Thyroid gland (tissue), 4 donors: ENCODE measurements at regions not wholly inside any gene's neighbourhood (a gene's known extent, or its start where the extent isn't known, plus 50 kb on each side); places are given as distances from the start of the nearest gene placed in this dataset.

ENCODE experiments used
- DNase-seq, 2 donors: peaks; one replicate each; pipeline ENCODE4 v3.0.0-alpha.2; 2019
- H3K27ac ChIP-seq, 3 donors: fragments of 200-600 bp; sonication (generic); 1 replicate in 2 of 3; 2 replicates in 1 of 3; pipeline ENCODE4 v1.5.1; 2016 to 2019; ENCODE audit warnings: mild to moderate bottlenecking in 1 of 3, moderate library complexity in 1 of 3
- H3K27me3 ChIP-seq: fragments of 200-600 bp; sonication (generic); one replicate; pipeline ENCODE4 v1.5.1; 2019
- H3K36me3 ChIP-seq, 2 donors: fragments of 200-600 bp; sonication (generic); one replicate each; pipeline ENCODE4 v1.5.1; 2016 to 2019
- H3K4me1 ChIP-seq, 2 donors: fragments of 200-600 bp; sonication (generic); one replicate each; pipeline ENCODE4 v1.5.1; 2017 to 2019
- H3K4me3 ChIP-seq, 3 donors: fragments of 200-600 bp; sonication (generic); replicated peaks in 1 of 3; 1 replicate in 2 of 3; 2 replicates in 1 of 3; pipeline ENCODE4 v1.5.1; 2016; ENCODE audit warnings: mild to moderate bottlenecking in 1 of 3
- H3K9me3 ChIP-seq: fragments of 200-600 bp; sonication (generic); one replicate; pipeline ENCODE4 v1.5.1; 2017
- POLR2A ChIP-seq, 2 donors: fragments of 450-650 bp; IDR thresholded peaks; one replicate each; pipeline ENCODE4 v1.6.1; 2017; ENCODE audit warnings: antibody characterized with exemption in 2 of 2, mild to moderate bottlenecking in 2 of 2, moderate library complexity in 1 of 2
- WGBS, 2 donors: methylation state at CpG; one replicate each; pipeline ENCODE4 v1.1.5; 2017; 5-methylcytosine and 5-hydroxymethylcytosine counted together
- intact Hi-C: fragments of 100-400 bp; cut with DNase I; formaldehyde crosslinking; loops from one replicate; pipeline ENCODE4 v1.15.1; 2023
- TF ChIP-seq, protein P1 (sequence below), 6 experiments: fragments of 200-600 bp in 3 of 6; fragments of 450-650 bp in 3 of 6; sonication (generic) in 3 of 6; IDR thresholded peaks; one replicate each; pipeline ENCODE4 v1.5.1; 2016 to 2019; ENCODE audit warnings: antibody characterized with exemption in 6 of 6, mild to moderate bottlenecking in 2 of 6, inconsistent platforms in 1 of 6, moderate library complexity in 1 of 6

DNA sequence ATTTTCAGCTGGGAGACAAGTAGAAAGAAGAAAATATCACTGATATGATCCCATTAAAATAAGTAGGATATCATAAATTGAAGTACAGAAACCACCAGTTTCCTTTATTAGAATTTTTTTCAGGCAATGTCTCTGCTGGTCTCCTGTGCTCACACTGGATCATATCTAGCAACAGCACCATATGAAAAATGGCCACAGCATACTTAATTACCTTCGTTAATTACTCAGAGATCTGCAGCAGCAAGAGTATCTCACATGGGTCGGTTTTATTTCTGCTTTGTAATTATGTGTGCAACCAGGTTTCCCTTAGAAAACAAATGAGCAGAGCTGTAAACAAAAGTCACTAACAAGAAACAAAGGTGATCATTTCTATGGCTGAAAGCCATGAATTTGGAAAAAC, 287.9 kb downstream of the LRRIQ3 start:
- no peak overlapping the region for H3K27ac ChIP-seq
- H3K4me1 ChIP-seq, result no peaks in the 10 kb centered on the region
- intact Hi-C loops, result no loop called here
- TF ChIP-seq, protein P1, sequence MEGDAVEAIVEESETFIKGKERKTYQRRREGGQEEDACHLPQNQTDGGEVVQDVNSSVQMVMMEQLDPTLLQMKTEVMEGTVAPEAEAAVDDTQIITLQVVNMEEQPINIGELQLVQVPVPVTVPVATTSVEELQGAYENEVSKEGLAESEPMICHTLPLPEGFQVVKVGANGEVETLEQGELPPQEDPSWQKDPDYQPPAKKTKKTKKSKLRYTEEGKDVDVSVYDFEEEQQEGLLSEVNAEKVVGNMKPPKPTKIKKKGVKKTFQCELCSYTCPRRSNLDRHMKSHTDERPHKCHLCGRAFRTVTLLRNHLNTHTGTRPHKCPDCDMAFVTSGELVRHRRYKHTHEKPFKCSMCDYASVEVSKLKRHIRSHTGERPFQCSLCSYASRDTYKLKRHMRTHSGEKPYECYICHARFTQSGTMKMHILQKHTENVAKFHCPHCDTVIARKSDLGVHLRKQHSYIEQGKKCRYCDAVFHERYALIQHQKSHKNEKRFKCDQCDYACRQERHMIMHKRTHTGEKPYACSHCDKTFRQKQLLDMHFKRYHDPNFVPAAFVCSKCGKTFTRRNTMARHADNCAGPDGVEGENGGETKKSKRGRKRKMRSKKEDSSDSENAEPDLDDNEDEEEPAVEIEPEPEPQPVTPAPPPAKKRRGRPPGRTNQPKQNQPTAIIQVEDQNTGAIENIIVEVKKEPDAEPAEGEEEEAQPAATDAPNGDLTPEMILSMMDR (IDR thresholded peaks at IDR 0.05), result no peak
- TF ChIP-seq POLR2A (IDR thresholded peaks at IDR 0.05), result no peak
- no peaks in the 10 kb centered on the region for H3K9me3 ChIP-seq
- no peak overlapping the region for H3K4me3 ChIP-seq
- no peaks in the 10 kb centered on the region for H3K36me3 ChIP-seq
- WGBS, 2 donors, result 81 to 92% methylated on average over 2 of the region's 2 CpGs
- no peak for DNase-seq
- no peaks in the 10 kb centered on the region for H3K27me3 ChIP-seq

DNA sequence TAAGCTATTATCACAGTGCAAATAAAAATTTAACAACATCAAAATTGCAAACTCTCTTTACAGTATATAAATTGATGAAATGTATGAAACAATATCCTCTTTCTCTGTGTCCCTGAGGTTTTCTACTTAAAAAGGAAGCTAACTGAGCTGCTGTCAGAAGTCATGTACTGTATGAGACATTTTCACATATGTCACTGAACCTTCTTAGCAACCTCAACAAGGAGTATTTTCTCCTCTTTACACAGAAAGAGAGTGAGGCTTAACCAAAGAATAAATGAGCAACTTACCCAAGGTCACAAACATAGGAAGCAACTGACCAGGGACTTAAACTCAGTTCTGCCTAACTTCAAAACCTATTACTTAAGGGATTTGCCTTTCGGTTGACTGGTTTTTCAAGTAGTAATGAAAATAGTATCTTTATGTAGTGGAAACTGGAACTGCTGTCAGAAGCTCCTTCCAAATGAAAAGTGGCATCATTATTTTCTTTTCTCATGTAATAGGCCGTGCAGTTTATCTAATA, 288.9 kb downstream of the LRRIQ3 start:
- Histone ChIP-seq H3K4me1 (no peaks in the 10 kb centered on the region), H3K4me3 (no peak overlapping the region), H3K27me3 (no peaks in the 10 kb centered on the region), H3K36me3 (no peaks in the 10 kb centered on the region), H3K9me3 (no peaks in the 10 kb centered on the region), H3K27ac (no peak overlapping the region)
- TF ChIP-seq POLR2A (IDR thresholded peaks at IDR 0.05), result no peak
- TF ChIP-seq, protein P1 (IDR thresholded peaks at IDR 0.05), result no peak
- 47 to 50% methylated on average over 2 of the region's 2 CpGs for WGBS, 2 donors
- intact Hi-C loops, result no loop called here
- no peak for DNase-seq

GRCh38 chr1:73907051-73907450, 290.9 kb downstream of the LRRIQ3 start:
- whole genome bisulfite sequencing, 2 donors, result 71 to 74% methylated on average over 1 of the region's 1 CpG
- no peak for DNase-seq
- Histone ChIP-seq H3K4me3 (no peak overlapping the region), H3K27ac (no peak overlapping the region), H3K9me3 (no peaks in the 10 kb centered on the region), H3K27me3 (no peaks in the 10 kb centered on the region), H3K36me3 (no peaks in the 10 kb centered on the region), H3K4me1 (no peaks in the 10 kb centered on the region)
- no peak for TF ChIP-seq POLR2A (IDR thresholded peaks at IDR 0.05)
- TF ChIP-seq, protein P1 (IDR thresholded peaks at IDR 0.05), result no peak
- intact Hi-C loops, result no loop called here

- Histone ChIP-seq H3K9me3 (no peaks in the 10 kb centered on the region), H3K27me3 (no peaks in the 10 kb centered on the region), H3K4me1 (no peaks in the 10 kb centered on the region), H3K4me3 (no peak overlapping the region), H3K36me3 (no peaks in the 10 kb centered on the region), H3K27ac (no peak overlapping the region)
- TF ChIP-seq, protein P1 (IDR thresholded peaks at IDR 0.05), result no peak
- no peak for TF ChIP-seq POLR2A (IDR thresholded peaks at IDR 0.05)
- no peak for DNase-seq
- 82 to 95% methylated on average over 3 of the region's 3 CpGs for WGBS, 2 donors
- intact Hi-C loops, result no loop called here
Observed at GRCh38 chr1:73903092-73903491, 294.9 kb downstream of the LRRIQ3 start.

- DNase-seq, result no peak
- intact Hi-C loops, result no loop called here
- TF ChIP-seq POLR2A (IDR thresholded peaks at IDR 0.05), result no peak
- TF ChIP-seq, protein P1 (IDR thresholded peaks at IDR 0.05), result no peak
- 70 to 73% methylated on average over 5 of the region's 5 CpGs for WGBS, 2 donors
- Histone ChIP-seq H3K4me3 (no peak overlapping the region), H3K9me3 (no peaks in the 10 kb centered on the region), H3K27ac (no peak overlapping the region), H3K27me3 (no peaks in the 10 kb centered on the region), H3K36me3 (no peaks in the 10 kb centered on the region), H3K4me1 (no peaks in the 10 kb centered on the region)
Observed at GRCh38 chr1:73901738-73902137, 296.2 kb downstream of the LRRIQ3 start.
